H1 (cell line): ENCODE measurements at regions not wholly inside any gene's neighbourhood (a gene's known extent, or its start where the extent isn't known, plus 50 kb on each side); places are given as distances from the start of the nearest gene placed in this dataset.

ENCODE experiments used
- JUND ChIP-seq: IDR thresholded peaks from 2 replicates; pipeline ENCODE4 v1.6.1; 2011; ENCODE audit warnings: mild to moderate bottlenecking, improper control_type of control experiment, low read length
- POLR2AphosphoS5 ChIP-seq: IDR thresholded peaks from 2 replicates; pipeline ENCODE4 v1.6.1; 2011; ENCODE audit warnings: low read depth, low read length
- TAF7 ChIP-seq: optimal IDR thresholded peaks from 2 replicates; pipeline ENCODE3; 2011; ENCODE audit warnings: low read depth, mild to moderate bottlenecking, inconsistent platforms, low read length, moderate library complexity, borderline replicate concordance
- ZNF274 ChIP-seq: IDR thresholded peaks from 2 replicates; pipeline ENCODE4 v1.7.0; 2012; ENCODE audit warnings: low read length, borderline replicate concordance; ENCODE audit errors: extremely low read depth

DNA sequence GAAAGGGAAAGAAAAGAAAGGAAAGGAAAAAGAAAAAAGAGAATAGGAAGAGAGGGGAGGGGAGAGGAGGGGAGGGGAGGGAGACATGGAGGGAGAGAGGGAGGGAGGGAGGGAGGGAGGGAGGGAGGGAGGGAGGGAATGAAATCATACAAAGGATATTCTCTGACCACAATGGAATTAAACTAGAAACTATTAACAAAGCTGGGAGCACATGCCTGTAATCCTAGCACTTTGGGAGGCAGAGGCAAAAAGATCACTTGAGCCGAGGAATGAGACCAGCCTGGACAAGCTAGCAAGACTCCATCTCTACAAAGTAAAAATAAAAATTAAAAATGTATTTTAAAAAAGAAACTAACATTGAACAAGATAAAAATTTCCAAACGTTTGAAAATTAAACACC lies 62.8 kb downstream of the ILRUN start (continued):
- no peak for TF ChIP-seq POLR2AphosphoS5
- no peak for TF ChIP-seq ZNF274
- TF ChIP-seq JUND = no peak
- no peak for TF ChIP-seq TAF7
